ENCODE measurements at regions not wholly inside any gene's neighbourhood (a gene's known extent, or its start where the extent isn't known, plus 50 kb on each side); places are given as distances from the start of the nearest gene placed in this dataset.

DNA sequence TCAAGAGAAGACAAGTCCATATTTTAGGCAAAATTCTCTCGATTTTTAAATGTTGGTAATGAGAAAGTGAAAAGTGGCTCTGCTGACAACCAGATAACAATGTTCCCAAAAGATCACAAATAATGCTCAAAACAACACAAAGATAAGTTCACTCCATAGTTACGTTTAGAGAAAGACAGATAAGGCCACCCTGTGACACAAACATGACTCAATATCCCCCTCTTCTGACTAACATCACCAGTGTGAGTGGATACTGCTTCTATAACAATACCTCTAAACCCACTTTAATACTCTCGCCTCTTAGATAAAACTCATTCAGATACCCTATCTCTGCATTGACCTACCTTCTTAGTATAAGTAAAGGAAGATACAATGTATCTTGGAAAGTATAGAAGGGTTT, 51.2 kb upstream of the RGS7 start:
- TF ChIP-seq NR2F2 (IDR thresholded peaks at IDR 0.05) (no peak), JUND (IDR thresholded peaks at IDR 0.05) (no peak), HNF4G (IDR thresholded peaks at IDR 0.05) (no peak), FOXA2 (IDR thresholded peaks at IDR 0.05) (no peak), FOXA1 (IDR thresholded peaks at IDR 0.05) (no peak), EGR1 (IDR thresholded peaks at IDR 0.05; ENCODE audit: low read depth in 2 of 2) (no peak), RXRA (IDR thresholded peaks at IDR 0.05) (no peak), GABPA (IDR thresholded peaks at IDR 0.05 in 1 of 2, conservative IDR thresholded peaks at IDR 0.05 in 1 of 2) (no peak)
- TF ChIP-seq, protein P1, sequence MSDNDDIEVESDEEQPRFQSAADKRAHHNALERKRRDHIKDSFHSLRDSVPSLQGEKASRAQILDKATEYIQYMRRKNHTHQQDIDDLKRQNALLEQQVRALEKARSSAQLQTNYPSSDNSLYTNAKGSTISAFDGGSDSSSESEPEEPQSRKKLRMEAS (IDR thresholded peaks at IDR 0.05), result no peak
- TF ChIP-seq, protein P2, sequence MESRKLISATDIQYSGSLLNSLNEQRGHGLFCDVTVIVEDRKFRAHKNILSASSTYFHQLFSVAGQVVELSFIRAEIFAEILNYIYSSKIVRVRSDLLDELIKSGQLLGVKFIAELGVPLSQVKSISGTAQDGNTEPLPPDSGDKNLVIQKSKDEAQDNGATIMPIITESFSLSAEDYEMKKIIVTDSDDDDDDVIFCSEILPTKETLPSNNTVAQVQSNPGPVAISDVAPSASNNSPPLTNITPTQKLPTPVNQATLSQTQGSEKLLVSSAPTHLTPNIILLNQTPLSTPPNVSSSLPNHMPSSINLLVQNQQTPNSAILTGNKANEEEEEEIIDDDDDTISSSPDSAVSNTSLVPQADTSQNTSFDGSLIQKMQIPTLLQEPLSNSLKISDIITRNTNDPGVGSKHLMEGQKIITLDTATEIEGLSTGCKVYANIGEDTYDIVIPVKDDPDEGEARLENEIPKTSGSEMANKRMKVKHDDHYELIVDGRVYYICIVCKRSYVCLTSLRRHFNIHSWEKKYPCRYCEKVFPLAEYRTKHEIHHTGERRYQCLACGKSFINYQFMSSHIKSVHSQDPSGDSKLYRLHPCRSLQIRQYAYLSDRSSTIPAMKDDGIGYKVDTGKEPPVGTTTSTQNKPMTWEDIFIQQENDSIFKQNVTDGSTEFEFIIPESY (IDR thresholded peaks at IDR 0.05), result no peak
- Histone ChIP-seq H3K9me3 (ENCODE audit: control insufficient read depth in 4 of 4, low read length in 3 of 4) (no peaks in the 10 kb centered on the region), H3K9ac (ENCODE audit: low read depth in 1 of 2, low read length in 2 of 2) (no peak overlapping the region), H3K4me3 (ENCODE audit: low read depth in 1 of 3, low read length in 3 of 3) (no peak overlapping the region), H3K36me3 (ENCODE audit: control insufficient read depth in 4 of 4, insufficient read depth in 3 of 4, low read depth in 1 of 4, low read length in 3 of 4) (no peaks in the 10 kb centered on the region), H3K4me1 (ENCODE audit: control insufficient read depth in 4 of 4, insufficient read depth in 4 of 4, low read length in 3 of 4) (no peaks in the 10 kb centered on the region), H3K27me3 (ENCODE audit: control insufficient read depth in 4 of 4, insufficient read depth in 4 of 4, low read length in 3 of 4) (peaks cover 0 to 4% (median 1%) of the 10 kb centered on the region in 4 donors), H3K27ac (ENCODE audit: low read depth in 1 of 2, low read length in 2 of 2) (no peak overlapping the region)
- no peak for DNase-seq (ENCODE audit: low spot score)
- 43% methylated on average over 3 of the region's 3 CpGs for WGBS

All from liver (tissue), 7 donors.